ENCODE measurements at regions not wholly inside any gene's neighbourhood (a gene's known extent, or its start where the extent isn't known, plus 50 kb on each side); places are given as distances from the start of the nearest gene placed in this dataset.

DNA sequence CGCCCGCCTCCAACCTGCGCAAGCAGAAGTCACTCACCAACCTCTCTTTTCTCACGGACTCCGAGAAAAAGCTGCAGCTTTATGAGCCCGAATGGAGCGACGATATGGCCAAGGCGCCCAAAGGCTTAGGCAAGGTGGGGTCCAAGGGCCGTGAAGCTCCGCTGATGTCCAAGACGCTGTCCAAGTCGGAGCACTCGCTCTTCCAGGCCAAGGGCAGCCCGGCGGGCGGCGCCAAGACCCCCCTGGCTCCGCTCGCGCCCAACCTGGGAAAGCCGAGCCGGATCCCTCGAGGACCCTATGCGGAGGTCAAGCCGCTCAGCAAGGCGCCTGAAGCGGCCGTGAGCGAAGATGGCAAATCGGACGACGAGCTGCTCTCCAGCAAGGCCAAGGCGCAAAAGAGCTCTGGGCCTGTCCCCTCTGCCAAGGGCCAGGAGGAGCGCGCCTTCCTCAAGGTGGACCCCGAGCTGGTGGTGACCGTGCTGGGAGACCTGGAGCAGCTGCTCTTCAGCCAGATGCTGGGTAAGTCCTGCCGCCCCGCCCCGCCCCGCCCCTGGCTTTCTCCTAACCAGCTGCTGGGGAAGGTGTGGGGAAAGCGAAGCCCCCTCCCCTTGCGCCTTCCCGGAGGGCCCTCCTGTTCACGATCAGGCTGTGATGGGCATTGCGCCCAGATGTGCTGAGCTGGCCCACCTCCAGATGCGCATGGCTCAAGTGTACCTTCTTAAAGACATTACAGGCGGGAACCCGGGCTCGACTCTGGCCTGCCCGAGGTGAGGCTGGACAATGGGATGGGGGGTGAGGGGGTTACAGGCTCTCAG lies 110.2 kb downstream of the NAV1 start:
- peak overlapping the region; percentile 47 for H3K27ac ChIP-seq
- no peak for TF ChIP-seq ZFX (IDR thresholded peaks at IDR 0.05)
- TF ChIP-seq CTCF (conservative IDR thresholded peaks at IDR 0.05), result no peak

DNA sequence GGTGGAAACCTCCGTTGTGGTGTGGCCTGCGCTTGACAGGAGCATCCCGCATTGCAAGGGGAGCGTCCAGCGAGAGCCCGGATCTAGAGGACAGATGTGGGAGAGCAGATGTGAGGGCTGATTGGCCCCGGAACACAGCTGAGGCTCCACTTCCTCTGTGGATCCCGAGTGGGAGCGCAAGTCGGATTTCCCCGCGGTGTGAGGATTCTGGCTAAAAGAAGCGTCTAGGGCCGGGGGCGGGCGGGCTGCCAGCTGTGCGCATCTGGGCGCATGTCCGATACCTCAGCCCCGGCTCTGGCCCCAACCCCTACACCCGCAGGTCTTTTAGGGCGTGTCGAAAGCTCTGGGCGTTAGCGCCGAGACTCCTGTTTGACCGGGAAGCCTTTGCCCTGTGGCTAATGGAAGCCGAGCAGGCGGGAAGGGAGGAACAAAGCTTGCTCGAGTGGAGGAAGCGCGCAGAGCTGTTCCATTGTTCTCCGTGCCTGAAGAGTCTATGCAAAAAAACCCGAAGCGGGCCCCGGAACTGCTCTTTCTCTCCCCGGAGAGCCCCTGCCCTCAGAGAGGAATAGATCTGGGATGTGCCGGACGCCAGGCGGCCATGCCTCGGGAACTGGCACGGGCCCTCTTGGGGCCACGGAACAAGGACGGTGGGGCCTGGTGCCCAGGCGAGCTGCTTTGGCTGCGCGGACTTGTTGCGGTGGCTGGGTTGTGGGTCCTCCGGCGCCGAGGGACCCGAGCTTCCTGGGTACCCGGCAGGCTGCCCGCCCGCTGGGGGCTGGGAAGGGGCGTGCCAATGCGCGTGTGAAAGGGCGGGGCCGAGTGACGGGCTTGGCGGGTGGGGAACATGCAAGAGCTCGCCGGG lies 111.1 kb downstream of the NAV1 start:
- TF ChIP-seq ZFX (IDR thresholded peaks at IDR 0.05) (no peak), CTCF (conservative IDR thresholded peaks at IDR 0.05) (no peak)
- H3K27ac ChIP-seq, result no peak overlapping the region

GRCh38 chr1:201650623-201650933 lies 111.7 kb downstream of the NAV1 start:
- TF ChIP-seq ZFX (IDR thresholded peaks at IDR 0.05), result no peak
- no peak for TF ChIP-seq CTCF (conservative IDR thresholded peaks at IDR 0.05)
- H3K27ac ChIP-seq, result no peak overlapping the region

DNA sequence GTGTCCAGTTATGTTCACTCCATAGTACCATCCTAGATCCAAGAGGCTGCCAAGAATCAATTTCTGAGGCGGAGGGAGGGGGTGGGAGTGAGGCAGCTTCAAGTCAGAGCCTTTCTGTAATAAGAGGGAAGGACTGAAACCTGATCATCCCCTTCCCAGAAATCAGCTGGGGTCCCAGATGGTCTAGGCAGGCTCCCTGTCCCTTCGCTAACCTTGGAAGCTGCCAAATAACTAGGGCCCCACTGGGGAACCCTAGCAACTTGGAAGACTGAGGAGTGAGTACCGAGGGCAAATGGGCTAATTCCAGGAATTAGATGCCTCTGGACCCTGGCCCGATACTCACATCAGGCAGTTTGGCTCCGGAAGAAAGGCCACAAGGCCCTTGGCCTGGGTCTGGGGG lies 113.3 kb downstream of the NAV1 start:
- H3K27ac ChIP-seq, result no peak overlapping the region
- TF ChIP-seq ZFX (IDR thresholded peaks at IDR 0.05) (no peak), CTCF (conservative IDR thresholded peaks at IDR 0.05) (no peak)

- no peak overlapping the region for H3K27ac ChIP-seq
These were observed 114.3 kb downstream of the NAV1 start for GRCh38 chr1:201653233-201653632.

GRCh38 chr1:201653883-201654282 lies 115.0 kb downstream of the NAV1 start:
- TF ChIP-seq CTCF (conservative IDR thresholded peaks at IDR 0.05), result no peak
- no peak for TF ChIP-seq ZFX (IDR thresholded peaks at IDR 0.05)
- no peak overlapping the region for H3K27ac ChIP-seq

More at GRCh38 chr1:201653233-201653632, 114.3 kb downstream of the NAV1 start:
- TF ChIP-seq CTCF (conservative IDR thresholded peaks at IDR 0.05) (no peak), ZFX (IDR thresholded peaks at IDR 0.05) (no peak)

DNA sequence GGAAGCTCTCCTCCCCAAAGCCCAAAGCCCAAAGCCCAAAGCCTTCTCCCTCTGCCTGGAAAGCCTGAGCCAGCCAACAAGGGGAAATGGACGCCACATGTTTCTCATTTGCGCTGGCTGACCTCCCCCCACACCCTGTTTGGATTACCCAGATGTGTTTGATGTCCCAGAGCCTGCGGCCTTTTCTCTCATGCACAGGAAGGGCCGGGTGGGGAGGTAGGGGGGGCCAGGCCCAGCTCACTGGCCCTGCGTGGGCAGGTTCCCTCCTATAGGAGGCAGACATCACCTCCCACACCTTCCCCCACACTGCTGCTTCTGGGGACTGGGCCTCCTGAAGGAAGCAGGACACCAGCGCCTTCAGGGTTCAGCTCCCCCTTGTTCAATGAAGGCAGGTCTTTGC lies 116.3 kb downstream of the NAV1 start:
- TF ChIP-seq CTCF (conservative IDR thresholded peaks at IDR 0.05) (no peak), ZFX (IDR thresholded peaks at IDR 0.05) (no peak)
- no peak overlapping the region for H3K27ac ChIP-seq

Measured in C4-2B (cell line).